ENCODE measurements at regions not wholly inside any gene's neighbourhood (a gene's known extent, or its start where the extent isn't known, plus 50 kb on each side); places are given as distances from the start of the nearest gene placed in this dataset.

GRCh38 chr5:110049816-110050215, 360.1 kb downstream of the MAN2A1 start:
- Histone ChIP-seq H2AFZ (ENCODE audit: low read depth, low read length) (no peak overlapping the region), H3K27ac (ENCODE audit: insufficient read depth, low read depth, low read length) (no peak overlapping the region), H3K4me1 (ENCODE audit: control insufficient read depth, extremely low read depth, insufficient read depth, low read length) (no peaks in the 10 kb centered on the region), H3K9me1 (replicated peaks; ENCODE audit: control insufficient read depth, extremely low read depth, insufficient read depth, low read length) (no peaks in the 10 kb centered on the region), H4K20me1 (replicated peaks; ENCODE audit: control insufficient read depth, extremely low read depth, insufficient read depth, low read length) (no peaks in the 10 kb centered on the region), H3K4me2 (ENCODE audit: insufficient read depth, low read length) (no peak overlapping the region), H3K79me2 (ENCODE audit: control insufficient read depth, insufficient read depth, low read length) (no peaks in the 10 kb centered on the region), H3K36me3 (ENCODE audit: control insufficient read depth in 2 of 2, extremely low read depth in 1 of 2, insufficient read depth in 2 of 2, low read length in 2 of 2) (no peaks in the 10 kb centered on the region), H3K27me3 (ENCODE audit: control insufficient read depth in 2 of 2, insufficient read depth in 2 of 2, low read length in 2 of 2) (no peaks in the 10 kb centered on the region), H3K9ac (replicated peaks; ENCODE audit: extremely low read depth, insufficient read depth, low read length) (no peak overlapping the region), H3K4me3 (replicated peaks in 1 of 3; ENCODE audit: insufficient read depth in 1 of 3, low read depth in 1 of 3, low read length in 3 of 3) (no peak overlapping the region), H3K9me3 (replicated peaks; ENCODE audit: control insufficient read depth, insufficient read depth, low read length) (no peaks in the 10 kb centered on the region)
- no peak for TF ChIP-seq GATA2 (IDR thresholded peaks at IDR 0.05; ENCODE audit: insufficient read depth, insufficient read length, low read depth, low read length)
- no peak for TF ChIP-seq EZH2 (IDR thresholded peaks at IDR 0.05; ENCODE audit: borderline replicate concordance, low read depth, low read length, severe bottlenecking)
- TF ChIP-seq POLR2A (IDR thresholded peaks at IDR 0.05; ENCODE audit: low read depth, low read length), result no peak
- no peak for TF ChIP-seq POLR2AphosphoS5 (IDR thresholded peaks at IDR 0.05; ENCODE audit: insufficient read depth, low read depth, low read length)
- intact Hi-C loops (cut with micrococcal nuclease) (no loop called here), dilution Hi-C loops (cut with MboI; ENCODE audit: extremely low pct_ligation_motif_present, low sequenced_read_pairs) (no loop called here)
- FAIRE-seq, result no peak
- no peak for DNase-seq (ENCODE audit: low read depth, low spot score)
- POLR2A ChIA-PET, result no interaction called here
- CTCF ChIA-PET, result no interaction called here
- BruUV-seq (replicated peaks), result no TSS peak

- H3K27ac ChIP-seq (ENCODE audit: insufficient read depth, low read depth, low read length), result no peak overlapping the region
- H3K4me1 ChIP-seq (ENCODE audit: control insufficient read depth, extremely low read depth, insufficient read depth, low read length), result no peaks in the 10 kb centered on the region
- no peak overlapping the region for H3K4me2 ChIP-seq (ENCODE audit: insufficient read depth, low read length)
- no peaks in the 10 kb centered on the region for H3K36me3 ChIP-seq (ENCODE audit: control insufficient read depth in 2 of 2, extremely low read depth in 1 of 2, insufficient read depth in 2 of 2, low read length in 2 of 2)
- H3K9ac ChIP-seq (replicated peaks; ENCODE audit: extremely low read depth, insufficient read depth, low read length), result no peak overlapping the region
- no peaks in the 10 kb centered on the region for H4K20me1 ChIP-seq (replicated peaks; ENCODE audit: control insufficient read depth, extremely low read depth, insufficient read depth, low read length)
- H3K27me3 ChIP-seq (ENCODE audit: control insufficient read depth in 2 of 2, insufficient read depth in 2 of 2, low read length in 2 of 2), result no peaks in the 10 kb centered on the region
- TF ChIP-seq EZH2 (IDR thresholded peaks at IDR 0.05; ENCODE audit: borderline replicate concordance, low read depth, low read length, severe bottlenecking), result no peak
- TF ChIP-seq POLR2AphosphoS5 (IDR thresholded peaks at IDR 0.05; ENCODE audit: insufficient read depth, low read depth, low read length), result no peak
- TF ChIP-seq MAX (IDR thresholded peaks at IDR 0.05; ENCODE audit: insufficient read depth, insufficient read length), result no peak
- TF ChIP-seq JUN (IDR thresholded peaks at IDR 0.05; ENCODE audit: borderline replicate concordance, insufficient read depth, insufficient read length, low read depth), result no peak
- no peak for TF ChIP-seq CTCF (IDR thresholded peaks at IDR 0.05; ENCODE audit: extremely low read depth in 1 of 2, insufficient read depth in 1 of 2, low read depth in 1 of 2, low read length in 2 of 2)
- TF ChIP-seq POLR2A (IDR thresholded peaks at IDR 0.05; ENCODE audit: low read depth, low read length), result no peak
- TF ChIP-seq MYC (IDR thresholded peaks at IDR 0.05; ENCODE audit: low read depth, low read length), result no peak
- no peak for TF ChIP-seq GATA2 (IDR thresholded peaks at IDR 0.05; ENCODE audit: insufficient read depth, insufficient read length, low read depth, low read length)
- no peak for TF ChIP-seq FOS (IDR thresholded peaks at IDR 0.05; ENCODE audit: borderline replicate concordance, insufficient read depth, low read length)
- BruUV-seq (replicated peaks), result no TSS peak
- DNase-seq (ENCODE audit: low read depth, low spot score) (no peak), FAIRE-seq (no peak)
- H3K4me3 ChIP-seq (replicated peaks in 1 of 3; ENCODE audit: insufficient read depth in 1 of 3, low read depth in 1 of 3, low read length in 3 of 3), result no peak overlapping the region
- ChIA-PET CTCF (no interaction called here), POLR2A (no interaction called here)
- H2AFZ ChIP-seq (ENCODE audit: low read depth, low read length), result no peak overlapping the region
- no peaks in the 10 kb centered on the region for H3K79me2 ChIP-seq (ENCODE audit: control insufficient read depth, insufficient read depth, low read length)
- no peaks in the 10 kb centered on the region for H3K9me1 ChIP-seq (replicated peaks; ENCODE audit: control insufficient read depth, extremely low read depth, insufficient read depth, low read length)
- dilution Hi-C loops (cut with MboI; ENCODE audit: extremely low pct_ligation_motif_present, low sequenced_read_pairs), result no loop called here
- intact Hi-C loops (cut with micrococcal nuclease), result no loop called here
- no peaks in the 10 kb centered on the region for H3K9me3 ChIP-seq (replicated peaks; ENCODE audit: control insufficient read depth, insufficient read depth, low read length)
These were observed 361.1 kb downstream of the MAN2A1 start for GRCh38 chr5:110050640-110051345.

All from endothelial cell of umbilical vein (primary cell).